ENCODE measurements at regions not wholly inside any gene's neighbourhood (a gene's known extent, or its start where the extent isn't known, plus 50 kb on each side); places are given as distances from the start of the nearest gene placed in this dataset.

GRCh38 chr10:131013281-131013912 is 298.1 kb downstream of the TCERG1L start:
- Histone ChIP-seq H3K9me3 (ENCODE audit: control insufficient read depth, insufficient read depth, low read length) (no peaks in the 10 kb centered on the region), H3K36me3 (ENCODE audit: control insufficient read depth, insufficient read depth, low read length) (no peaks in the 10 kb centered on the region), H3K9ac (ENCODE audit: low read depth, low read length) (no peak overlapping the region), H3K4me3 (ENCODE audit: low read depth, low read length) (no peak overlapping the region), H3K27me3 (ENCODE audit: control insufficient read depth, insufficient read depth, low read length) (no peaks in the 10 kb centered on the region), H3K4me1 (ENCODE audit: control insufficient read depth, insufficient read depth, low read length) (no peaks in the 10 kb centered on the region)

- Histone ChIP-seq H3K4me3 (ENCODE audit: low read depth, low read length) (no peak overlapping the region), H3K9ac (ENCODE audit: low read depth, low read length) (no peak overlapping the region), H3K36me3 (ENCODE audit: control insufficient read depth, insufficient read depth, low read length) (no peaks in the 10 kb centered on the region), H3K9me3 (ENCODE audit: control insufficient read depth, insufficient read depth, low read length) (no peaks in the 10 kb centered on the region), H3K27me3 (ENCODE audit: control insufficient read depth, insufficient read depth, low read length) (no peaks in the 10 kb centered on the region), H3K4me1 (ENCODE audit: control insufficient read depth, insufficient read depth, low read length) (no peaks in the 10 kb centered on the region)
These were observed 297.2 kb downstream of the TCERG1L start for GRCh38 chr10:131014271-131014670.

- Histone ChIP-seq H3K4me3 (ENCODE audit: low read depth, low read length) (no peak overlapping the region), H3K9me3 (ENCODE audit: control insufficient read depth, insufficient read depth, low read length) (no peaks in the 10 kb centered on the region), H3K4me1 (ENCODE audit: control insufficient read depth, insufficient read depth, low read length) (no peaks in the 10 kb centered on the region), H3K27me3 (ENCODE audit: control insufficient read depth, insufficient read depth, low read length) (no peaks in the 10 kb centered on the region), H3K9ac (ENCODE audit: low read depth, low read length) (no peak overlapping the region), H3K36me3 (ENCODE audit: control insufficient read depth, insufficient read depth, low read length) (no peaks in the 10 kb centered on the region)
These were observed 296.2 kb downstream of the TCERG1L start for GRCh38 chr10:131015271-131015670.

GRCh38 chr10:131016556-131016955 is 295.0 kb downstream of the TCERG1L start:
- Histone ChIP-seq H3K27me3 (ENCODE audit: control insufficient read depth, insufficient read depth, low read length) (no peaks in the 10 kb centered on the region), H3K4me1 (ENCODE audit: control insufficient read depth, insufficient read depth, low read length) (no peaks in the 10 kb centered on the region), H3K9ac (ENCODE audit: low read depth, low read length) (no peak overlapping the region), H3K4me3 (ENCODE audit: low read depth, low read length) (no peak overlapping the region), H3K36me3 (ENCODE audit: control insufficient read depth, insufficient read depth, low read length) (no peaks in the 10 kb centered on the region), H3K9me3 (ENCODE audit: control insufficient read depth, insufficient read depth, low read length) (no peaks in the 10 kb centered on the region)

GRCh38 chr10:131017566-131018285 is 293.8 kb downstream of the TCERG1L start:
- Histone ChIP-seq H3K27me3 (ENCODE audit: control insufficient read depth, insufficient read depth, low read length) (no peaks in the 10 kb centered on the region), H3K4me3 (ENCODE audit: low read depth, low read length) (no peak overlapping the region), H3K36me3 (ENCODE audit: control insufficient read depth, insufficient read depth, low read length) (no peaks in the 10 kb centered on the region), H3K4me1 (ENCODE audit: control insufficient read depth, insufficient read depth, low read length) (no peaks in the 10 kb centered on the region), H3K9ac (ENCODE audit: low read depth, low read length) (no peak overlapping the region), H3K9me3 (ENCODE audit: control insufficient read depth, insufficient read depth, low read length) (no peaks in the 10 kb centered on the region)

GRCh38 chr10:131018886-131019500 is 292.5 kb downstream of the TCERG1L start:
- no peaks in the 10 kb centered on the region for H3K36me3 ChIP-seq (ENCODE audit: control insufficient read depth, insufficient read depth, low read length)
- H3K4me3 ChIP-seq (ENCODE audit: low read depth, low read length), result no peak overlapping the region
- H3K9me3 ChIP-seq (ENCODE audit: control insufficient read depth, insufficient read depth, low read length), result no peaks in the 10 kb centered on the region
- no peaks in the 10 kb centered on the region for H3K27me3 ChIP-seq (ENCODE audit: control insufficient read depth, insufficient read depth, low read length)
- H3K9ac ChIP-seq (ENCODE audit: low read depth, low read length), result no peak overlapping the region
- no peaks in the 10 kb centered on the region for H3K4me1 ChIP-seq (ENCODE audit: control insufficient read depth, insufficient read depth, low read length)

- H3K9me3 ChIP-seq (ENCODE audit: control insufficient read depth, insufficient read depth, low read length), result no peaks in the 10 kb centered on the region
- no peaks in the 10 kb centered on the region for H3K4me1 ChIP-seq (ENCODE audit: control insufficient read depth, insufficient read depth, low read length)
- no peaks in the 10 kb centered on the region for H3K36me3 ChIP-seq (ENCODE audit: control insufficient read depth, insufficient read depth, low read length)
- H3K4me3 ChIP-seq (ENCODE audit: low read depth, low read length), result no peak overlapping the region
- H3K27me3 ChIP-seq (ENCODE audit: control insufficient read depth, insufficient read depth, low read length), result no peaks in the 10 kb centered on the region
- H3K9ac ChIP-seq (ENCODE audit: low read depth, low read length), result no peak overlapping the region
These were observed 291.8 kb downstream of the TCERG1L start for GRCh38 chr10:131019696-131020095.

GRCh38 chr10:131020775-131021174 is 290.7 kb downstream of the TCERG1L start:
- Histone ChIP-seq H3K9me3 (ENCODE audit: control insufficient read depth, insufficient read depth, low read length) (no peaks in the 10 kb centered on the region), H3K4me1 (ENCODE audit: control insufficient read depth, insufficient read depth, low read length) (no peaks in the 10 kb centered on the region), H3K4me3 (ENCODE audit: low read depth, low read length) (no peak overlapping the region), H3K27me3 (ENCODE audit: control insufficient read depth, insufficient read depth, low read length) (no peaks in the 10 kb centered on the region), H3K9ac (ENCODE audit: low read depth, low read length) (no peak overlapping the region), H3K36me3 (ENCODE audit: control insufficient read depth, insufficient read depth, low read length) (no peaks in the 10 kb centered on the region)

GRCh38 chr10:131021246-131021895 is 290.1 kb downstream of the TCERG1L start:
- no peaks in the 10 kb centered on the region for H3K27me3 ChIP-seq (ENCODE audit: control insufficient read depth, insufficient read depth, low read length)
- H3K9ac ChIP-seq (ENCODE audit: low read depth, low read length), result no peak overlapping the region
- no peaks in the 10 kb centered on the region for H3K9me3 ChIP-seq (ENCODE audit: control insufficient read depth, insufficient read depth, low read length)
- H3K4me3 ChIP-seq (ENCODE audit: low read depth, low read length), result no peak overlapping the region
- H3K4me1 ChIP-seq (ENCODE audit: control insufficient read depth, insufficient read depth, low read length), result no peaks in the 10 kb centered on the region
- no peaks in the 10 kb centered on the region for H3K36me3 ChIP-seq (ENCODE audit: control insufficient read depth, insufficient read depth, low read length)

- no peaks in the 10 kb centered on the region for H3K27me3 ChIP-seq (ENCODE audit: control insufficient read depth, insufficient read depth, low read length)
- no peaks in the 10 kb centered on the region for H3K4me1 ChIP-seq (ENCODE audit: control insufficient read depth, insufficient read depth, low read length)
- no peaks in the 10 kb centered on the region for H3K9me3 ChIP-seq (ENCODE audit: control insufficient read depth, insufficient read depth, low read length)
- H3K9ac ChIP-seq (ENCODE audit: low read depth, low read length), result no peak overlapping the region
- H3K36me3 ChIP-seq (ENCODE audit: control insufficient read depth, insufficient read depth, low read length), result no peaks in the 10 kb centered on the region
- H3K4me3 ChIP-seq (ENCODE audit: low read depth, low read length), result no peak overlapping the region
These were observed 289.6 kb downstream of the TCERG1L start for GRCh38 chr10:131021969-131022368.

- Histone ChIP-seq H3K36me3 (ENCODE audit: control insufficient read depth, insufficient read depth, low read length) (no peaks in the 10 kb centered on the region), H3K9me3 (ENCODE audit: control insufficient read depth, insufficient read depth, low read length) (no peaks in the 10 kb centered on the region), H3K27me3 (ENCODE audit: control insufficient read depth, insufficient read depth, low read length) (no peaks in the 10 kb centered on the region)
These were observed 289.2 kb downstream of the TCERG1L start for GRCh38 chr10:131022369-131022768.

More at GRCh38 chr10:131022369-131022768, 289.2 kb downstream of the TCERG1L start:
- no peak overlapping the region for H3K9ac ChIP-seq (ENCODE audit: low read depth, low read length)
- H3K4me3 ChIP-seq (ENCODE audit: low read depth, low read length), result no peak overlapping the region
- no peaks in the 10 kb centered on the region for H3K4me1 ChIP-seq (ENCODE audit: control insufficient read depth, insufficient read depth, low read length)
